GM12878 (cell line): ENCODE measurements at regions not wholly inside any gene's neighbourhood (a gene's known extent, or its start where the extent isn't known, plus 50 kb on each side); places are given as distances from the start of the nearest gene placed in this dataset.

Experiments used
- ATF7 ChIP-seq: fragments of 450-650 bp; IDR thresholded peaks from 2 replicates; pipeline ENCODE4 v1.6.1; 2016; ENCODE audit warnings: low read depth, mild to moderate bottlenecking
- BCL11A ChIP-seq: IDR thresholded peaks from 2 replicates; pipeline ENCODE4 v1.6.1; 2011; ENCODE audit warnings: low read depth, low read length
- FOS ChIP-seq: IDR thresholded peaks from 3 replicates; pipeline ENCODE4 v1.6.1; 2011; ENCODE audit warnings: borderline replicate concordance; ENCODE audit not compliant: insufficient read length; ENCODE audit errors: extremely low read depth
- FOXM1 ChIP-seq: IDR thresholded peaks from 2 replicates; pipeline ENCODE4 v1.6.1; 2012; ENCODE audit warnings: low read depth, mild to moderate bottlenecking, inconsistent platforms, low read length, moderate library complexity
- JUNB ChIP-seq: IDR thresholded peaks from 2 replicates; pipeline ENCODE4 v1.6.1; 2016; ENCODE audit warnings: antibody characterized with exemption, mild to moderate bottlenecking
- KDM1A ChIP-seq: fragments of 200-600 bp; sonication (generic); IDR thresholded peaks from 2 replicates; pipeline ENCODE4 v1.6.1; 2016; ENCODE audit warnings: borderline replicate concordance
- MEF2A ChIP-seq: IDR thresholded peaks from 2 replicates; pipeline ENCODE4 v1.6.1; 2011; ENCODE audit warnings: low read depth, mild to moderate bottlenecking, low read length, moderate library complexity; ENCODE audit not compliant: insufficient read depth
- PRDM15 ChIP-seq: fragments of 450-650 bp; formaldehyde crosslinking; IDR thresholded peaks from 2 replicates; pipeline ENCODE4 v1.4.0; 2020; ENCODE audit warnings: mild to moderate bottlenecking, moderate library complexity
- RUNX3 ChIP-seq: IDR thresholded peaks from 2 replicates; pipeline ENCODE4 v1.6.1; 2012; ENCODE audit warnings: low read length, inconsistent platforms
- ZNF687 ChIP-seq: fragments of 450-650 bp; IDR thresholded peaks from 2 replicates; pipeline ENCODE4 v1.6.1; 2017; ENCODE audit warnings: mild to moderate bottlenecking, moderate library complexity
- TF ChIP-seq, protein P1 (sequence below): fragments of 450-650 bp; formaldehyde crosslinking; IDR thresholded peaks from 2 replicates; pipeline ENCODE4 v1.4.0; 2022; ENCODE audit warnings: mild to moderate bottlenecking, moderate library complexity
- TF ChIP-seq, protein P2 (sequence below): fragments of 450-650 bp; IDR thresholded peaks from 2 replicates; pipeline ENCODE4 v1.6.1; 2017; ENCODE audit warnings: low read depth, mild to moderate bottlenecking, moderate library complexity

DNA sequence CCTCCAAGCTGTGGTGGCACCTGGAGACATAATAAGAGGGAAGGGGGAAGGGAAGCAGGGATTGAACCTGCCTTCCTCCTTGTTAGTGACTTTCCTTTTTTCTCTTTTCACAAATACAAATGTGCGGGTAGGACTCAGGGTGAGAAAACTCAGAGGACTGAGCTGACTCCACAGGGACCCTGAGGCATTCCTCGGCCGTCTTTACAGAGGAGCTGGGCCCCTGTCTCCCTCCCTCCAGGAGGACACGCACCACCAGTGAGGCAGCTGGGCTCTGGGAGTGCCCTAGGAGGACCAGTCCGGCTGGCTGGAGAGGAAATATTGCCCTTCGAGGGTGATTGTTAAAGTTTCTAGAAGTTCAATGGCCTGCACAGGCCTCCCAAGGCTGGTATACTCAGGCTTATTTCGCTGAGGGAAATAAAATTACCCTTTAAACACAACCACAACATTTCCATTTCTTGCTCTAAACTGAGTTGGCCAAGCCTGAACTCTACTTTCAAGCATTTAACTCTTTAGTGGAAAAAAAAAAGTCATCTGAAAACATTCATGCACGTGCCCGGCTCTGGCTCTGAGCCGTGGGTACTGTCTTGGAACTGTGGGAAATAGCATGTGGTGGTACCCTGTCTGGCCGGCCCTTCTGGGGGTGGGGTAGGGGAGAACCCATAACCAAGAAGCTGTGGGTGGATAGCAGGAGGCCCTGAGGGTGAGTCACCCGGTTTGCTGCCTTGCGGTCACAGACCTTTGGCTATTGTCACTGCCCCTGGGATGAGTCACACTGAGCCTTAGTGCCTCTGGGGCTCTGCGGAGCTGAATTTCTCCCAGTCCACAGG is 116.0 kb downstream of the COPS8 start (continued):
- no peak for TF ChIP-seq PRDM15 (CRISPR knock-in tag)
- TF ChIP-seq BCL11A: peak; percentile 45; the same call in 1 of the 2 replicates
- no peak for TF ChIP-seq FOXM1
- 0 out of 2 replicates have a peak, but pooled peaks have one; percentile 45 for TF ChIP-seq ZNF687
- no peak for TF ChIP-seq KDM1A
- TF ChIP-seq, protein P1, sequence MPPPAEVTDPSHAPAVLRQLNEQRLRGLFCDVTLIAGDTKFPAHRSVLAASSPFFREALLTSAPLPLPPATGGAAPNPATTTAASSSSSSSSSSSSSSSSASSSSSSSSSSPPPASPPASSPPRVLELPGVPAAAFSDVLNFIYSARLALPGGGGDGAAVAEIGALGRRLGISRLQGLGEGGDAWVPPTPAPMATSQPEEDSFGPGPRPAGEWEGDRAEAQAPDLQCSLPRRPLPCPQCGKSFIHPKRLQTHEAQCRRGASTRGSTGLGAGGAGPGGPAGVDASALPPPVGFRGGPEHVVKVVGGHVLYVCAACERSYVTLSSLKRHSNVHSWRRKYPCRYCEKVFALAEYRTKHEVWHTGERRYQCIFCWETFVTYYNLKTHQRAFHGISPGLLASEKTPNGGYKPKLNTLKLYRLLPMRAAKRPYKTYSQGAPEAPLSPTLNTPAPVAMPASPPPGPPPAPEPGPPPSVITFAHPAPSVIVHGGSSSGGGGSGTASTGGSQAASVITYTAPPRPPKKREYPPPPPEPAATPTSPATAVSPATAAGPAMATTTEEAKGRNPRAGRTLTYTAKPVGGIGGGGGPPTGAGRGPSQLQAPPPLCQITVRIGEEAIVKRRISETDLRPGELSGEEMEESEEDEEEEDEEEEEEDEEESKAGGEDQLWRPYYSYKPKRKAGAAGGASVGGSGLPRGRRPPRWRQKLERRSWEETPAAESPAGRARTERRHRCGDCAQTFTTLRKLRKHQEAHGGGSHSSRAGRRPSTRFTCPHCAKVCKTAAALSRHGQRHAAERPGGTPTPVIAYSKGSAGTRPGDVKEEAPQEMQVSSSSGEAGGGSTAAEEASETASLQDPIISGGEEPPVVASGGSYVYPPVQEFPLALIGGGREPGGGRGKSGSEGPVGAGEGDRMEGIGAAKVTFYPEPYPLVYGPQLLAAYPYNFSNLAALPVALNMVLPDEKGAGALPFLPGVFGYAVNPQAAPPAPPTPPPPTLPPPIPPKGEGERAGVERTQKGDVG (CRISPR knock-in tag): no peak
- TF ChIP-seq RUNX3: peak; percentile 14; the same call in 1 of the 2 replicates
- TF ChIP-seq JUNB: no peak
- no peak for TF ChIP-seq FOS
- TF ChIP-seq MEF2A: no peak
- TF ChIP-seq ATF7: peak; percentile 72
- TF ChIP-seq, protein P2, sequence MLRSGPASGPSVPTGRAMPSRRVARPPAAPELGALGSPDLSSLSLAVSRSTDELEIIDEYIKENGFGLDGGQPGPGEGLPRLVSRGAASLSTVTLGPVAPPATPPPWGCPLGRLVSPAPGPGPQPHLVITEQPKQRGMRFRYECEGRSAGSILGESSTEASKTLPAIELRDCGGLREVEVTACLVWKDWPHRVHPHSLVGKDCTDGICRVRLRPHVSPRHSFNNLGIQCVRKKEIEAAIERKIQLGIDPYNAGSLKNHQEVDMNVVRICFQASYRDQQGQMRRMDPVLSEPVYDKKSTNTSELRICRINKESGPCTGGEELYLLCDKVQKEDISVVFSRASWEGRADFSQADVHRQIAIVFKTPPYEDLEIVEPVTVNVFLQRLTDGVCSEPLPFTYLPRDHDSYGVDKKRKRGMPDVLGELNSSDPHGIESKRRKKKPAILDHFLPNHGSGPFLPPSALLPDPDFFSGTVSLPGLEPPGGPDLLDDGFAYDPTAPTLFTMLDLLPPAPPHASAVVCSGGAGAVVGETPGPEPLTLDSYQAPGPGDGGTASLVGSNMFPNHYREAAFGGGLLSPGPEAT: peak; percentile 58; the same call in 1 of the 2 replicates
